Caco-2 (cell line): ENCODE measurements at regions not wholly inside any gene's neighbourhood (a gene's known extent, or its start where the extent isn't known, plus 50 kb on each side); places are given as distances from the start of the nearest gene placed in this dataset.

ENCODE experiments used
- BruUV-seq: library from RNA; stranded (reverse); fragments of 400-500 nt; replicated peaks from 2 replicates; lab custom pipeline; 2021; lab: Mats Ljungman, UMichigan
- CTCF ChIA-PET: fragments of 300-600 bp; sonication (Branson Sonifier 250); formaldehyde crosslinking; loops from one replicate; lab custom pipeline; 2022; ENCODE audit warnings: antibody characterized with exemption; lab: Charles Lee
- POLR2A ChIA-PET: fragments of 300-600 bp; sonication (Branson Sonifier 250); formaldehyde crosslinking; loops from one replicate; lab custom pipeline; 2022; ENCODE audit warnings: antibody characterized with exemption; lab: Charles Lee
- DNase-seq, 2 experiments: peaks; one replicate each; pipeline versions ENCODE4 v3.0.0 to v3.0.0-alpha.2; 2020 to 2022
- H3K27me3 ChIP-seq: replicated peaks from 2 replicates; pipeline ENCODE4 v1.6.0; 2011; ENCODE audit warnings: low read length; ENCODE audit not compliant: control insufficient read depth, insufficient read depth
- H3K36me3 ChIP-seq: 2 replicates; pipeline ENCODE4 v1.5.1; 2011; ENCODE audit warnings: low read length; ENCODE audit not compliant: control insufficient read depth, insufficient read depth
- H3K4me1 ChIP-seq: fragments of 250-450 bp; sonication (Bioruptor Pico); 2 replicates; pipeline ENCODE4 v1.5.1; 2020; ENCODE audit warnings: mild to moderate bottlenecking
- H3K4me3 ChIP-seq: 2 replicates; pipeline ENCODE4 v1.5.1; 2011; ENCODE audit warnings: low read depth, mild to moderate bottlenecking, control low read depth, low read length
- H3K9me3 ChIP-seq: fragments of 250-450 bp; sonication (Bioruptor Pico); 2 replicates; pipeline ENCODE4 v1.5.1; 2020; ENCODE audit warnings: mild to moderate bottlenecking, moderate library complexity
- H3K27ac Mint-ChIP-seq: one replicate; pipeline ENCODE4 v1.8.0; 2022; ENCODE audit warnings: mixed read lengths; ENCODE audit not compliant: unreplicated experiment
- H3K27me3 Mint-ChIP-seq: one replicate; pipeline ENCODE4 v1.8.0; 2022; ENCODE audit warnings: mixed read lengths; ENCODE audit not compliant: insufficient read depth, unreplicated experiment
- H3K36me3 Mint-ChIP-seq: one replicate; pipeline ENCODE4 v1.8.0; 2022; ENCODE audit warnings: mild to moderate bottlenecking, mixed read lengths; ENCODE audit not compliant: insufficient read depth, unreplicated experiment
- H3K4me1 Mint-ChIP-seq: one replicate; pipeline ENCODE4 v1.8.0; 2022; ENCODE audit warnings: low read depth, mixed read lengths; ENCODE audit not compliant: unreplicated experiment
- H3K4me3 Mint-ChIP-seq: one replicate; pipeline ENCODE4 v1.8.0; 2022; ENCODE audit warnings: mild to moderate bottlenecking, moderate library complexity, mixed read lengths; ENCODE audit not compliant: unreplicated experiment
- H3K9me3 Mint-ChIP-seq: one replicate; pipeline ENCODE4 v1.8.0; 2022; ENCODE audit warnings: mixed read lengths; ENCODE audit not compliant: unreplicated experiment
- intact Hi-C: fragments of 100-400 bp; cut with micrococcal nuclease; formaldehyde crosslinking; loops from one replicate; pipeline ENCODE4 v1.10.0; 2022; ENCODE audit not compliant: unreplicated experiment
- TF ChIP-seq, protein P1 (sequence below), 2 experiments: fragments of 200-600 bp in 1 of 2; IDR thresholded peaks; 1 replicate in 1 of 2; 2 replicates in 1 of 2; pipeline versions ENCODE4 v1.5.1 to v1.8.0; 2011 to 2022; ENCODE audit warnings: antibody characterized with exemption in 1 of 2, control low read depth in 1 of 2, inconsistent platforms in 1 of 2, low read depth in 1 of 2, low read length in 1 of 2, mild to moderate bottlenecking in 1 of 2, moderate library complexity in 1 of 2; ENCODE audit not compliant: insufficient read depth in 1 of 2, severe bottlenecking in 1 of 2, unreplicated experiment in 1 of 2

DNA sequence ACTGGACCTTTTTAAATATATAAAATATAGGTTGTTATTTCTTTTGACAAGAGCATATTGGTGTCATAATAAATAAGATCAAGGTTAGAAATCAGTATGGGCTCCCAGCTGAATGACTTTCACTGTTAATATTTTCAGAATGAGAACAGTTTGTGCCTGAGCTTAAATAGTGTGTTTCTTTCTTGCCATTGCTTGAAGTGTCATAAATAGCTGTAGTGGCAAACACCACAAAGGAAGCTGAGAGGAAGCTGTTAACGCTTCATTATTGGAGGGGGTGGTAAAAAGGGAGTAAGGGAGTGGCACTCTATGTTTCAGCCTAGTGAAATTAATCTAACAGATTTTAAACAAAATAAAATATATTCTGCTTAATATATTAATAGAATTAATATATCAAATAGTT, 1089.8 kb upstream of the NCAM2 start:
- H3K4me1 ChIP-seq = no peaks in the 10 kb centered on the region
- TF ChIP-seq, protein P1, sequence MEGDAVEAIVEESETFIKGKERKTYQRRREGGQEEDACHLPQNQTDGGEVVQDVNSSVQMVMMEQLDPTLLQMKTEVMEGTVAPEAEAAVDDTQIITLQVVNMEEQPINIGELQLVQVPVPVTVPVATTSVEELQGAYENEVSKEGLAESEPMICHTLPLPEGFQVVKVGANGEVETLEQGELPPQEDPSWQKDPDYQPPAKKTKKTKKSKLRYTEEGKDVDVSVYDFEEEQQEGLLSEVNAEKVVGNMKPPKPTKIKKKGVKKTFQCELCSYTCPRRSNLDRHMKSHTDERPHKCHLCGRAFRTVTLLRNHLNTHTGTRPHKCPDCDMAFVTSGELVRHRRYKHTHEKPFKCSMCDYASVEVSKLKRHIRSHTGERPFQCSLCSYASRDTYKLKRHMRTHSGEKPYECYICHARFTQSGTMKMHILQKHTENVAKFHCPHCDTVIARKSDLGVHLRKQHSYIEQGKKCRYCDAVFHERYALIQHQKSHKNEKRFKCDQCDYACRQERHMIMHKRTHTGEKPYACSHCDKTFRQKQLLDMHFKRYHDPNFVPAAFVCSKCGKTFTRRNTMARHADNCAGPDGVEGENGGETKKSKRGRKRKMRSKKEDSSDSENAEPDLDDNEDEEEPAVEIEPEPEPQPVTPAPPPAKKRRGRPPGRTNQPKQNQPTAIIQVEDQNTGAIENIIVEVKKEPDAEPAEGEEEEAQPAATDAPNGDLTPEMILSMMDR (IDR thresholded peaks at IDR 0.05; ENCODE audit: insufficient read depth in 1 of 2, low read depth in 1 of 2, low read length in 1 of 2, severe bottlenecking in 1 of 2, unreplicated experiment in 1 of 2) = no peak
- H3K36me3 Mint-ChIP-seq = no peaks in the 10 kb centered on the region
- no peaks in the 10 kb centered on the region for H3K27me3 ChIP-seq
- H3K4me1 Mint-ChIP-seq = no peaks in the 10 kb centered on the region
- ChIA-PET CTCF (no interaction called here), POLR2A (no interaction called here)
- H3K4me3 Mint-ChIP-seq = no peak overlapping the region
- peaks cover 3% of the 10 kb centered on the region for H3K27me3 Mint-ChIP-seq
- H3K27ac Mint-ChIP-seq = no peak overlapping the region
- BruUV-seq = no TSS peak
- H3K9me3 Mint-ChIP-seq = no peaks in the 10 kb centered on the region
- H3K36me3 ChIP-seq = no peaks in the 10 kb centered on the region
- no peak for DNase-seq
- no peaks in the 10 kb centered on the region for H3K9me3 ChIP-seq
- no peak overlapping the region for H3K4me3 ChIP-seq
- intact Hi-C loops = no loop called here

DNA sequence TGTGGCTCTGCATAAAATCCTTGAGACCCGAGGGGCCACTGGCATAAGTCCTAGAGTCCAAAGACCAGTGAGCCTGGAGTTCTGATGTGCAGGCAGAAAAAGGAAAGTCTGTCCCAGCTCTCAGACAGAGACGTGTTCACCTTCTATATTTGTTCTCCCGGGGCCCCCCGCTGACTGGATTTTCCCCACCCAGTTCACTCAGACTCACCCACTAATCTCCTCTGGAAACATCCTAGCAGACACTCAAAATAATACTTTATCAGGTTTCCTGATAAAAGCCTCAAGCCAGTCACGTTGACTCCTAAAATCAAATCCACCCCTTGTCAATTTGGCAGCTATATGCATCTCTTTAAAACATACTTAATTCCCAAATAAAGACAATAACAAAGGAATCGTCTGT, 1084.2 kb upstream of the NCAM2 start:
- H3K9me3 ChIP-seq = no peaks in the 10 kb centered on the region
- TF ChIP-seq, protein P1 (IDR thresholded peaks at IDR 0.05; ENCODE audit: insufficient read depth in 1 of 2, low read depth in 1 of 2, low read length in 1 of 2, severe bottlenecking in 1 of 2, unreplicated experiment in 1 of 2) = no peak
- intact Hi-C loops = no loop called here
- H3K36me3 ChIP-seq = no peaks in the 10 kb centered on the region
- no TSS peak for BruUV-seq
- Mint-ChIP-seq H3K27me3 (no peaks in the 10 kb centered on the region), H3K36me3 (no peaks in the 10 kb centered on the region), H3K4me1 (no peaks in the 10 kb centered on the region), H3K4me3 (no peak overlapping the region), H3K27ac (no peak overlapping the region), H3K9me3 (no peaks in the 10 kb centered on the region)
- ChIA-PET CTCF (interaction anchor here (0.6 kb wide), 1 partner anchor 90 kb away, joined by 4 read pairs; no protein-coding TSS in a partner anchor), POLR2A (no interaction called here)
- no peak for DNase-seq
- no peak overlapping the region for H3K4me3 ChIP-seq
- H3K4me1 ChIP-seq = no peaks in the 10 kb centered on the region
- H3K27me3 ChIP-seq = no peaks in the 10 kb centered on the region

DNA sequence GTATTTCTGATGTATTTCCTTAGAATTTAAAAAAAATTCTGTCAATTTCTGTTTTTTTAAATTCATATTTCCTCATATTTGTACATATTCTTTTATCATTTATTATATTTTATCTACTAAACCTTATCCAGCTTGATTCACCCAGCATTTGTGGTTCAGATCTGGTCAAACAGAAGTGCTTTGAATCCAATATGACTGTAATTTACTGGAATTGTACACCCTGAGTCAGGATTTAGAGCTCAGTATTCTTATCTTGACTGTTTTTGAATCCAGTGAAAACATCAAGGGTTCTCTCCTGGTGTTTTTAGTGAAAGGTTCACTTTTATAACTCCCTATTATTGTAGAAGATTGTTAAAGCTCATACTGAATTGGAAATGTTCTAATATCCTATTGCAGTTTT, 1077.0 kb upstream of the NCAM2 start:
- H3K4me3 Mint-ChIP-seq = no peak overlapping the region
- CTCF ChIA-PET = no interaction called here
- intact Hi-C loops = no loop called here

More for the DNA sequence above, 1077.0 kb upstream of the NCAM2 start:
- TF ChIP-seq, protein P1 (IDR thresholded peaks at IDR 0.05; ENCODE audit: insufficient read depth in 1 of 2, low read depth in 1 of 2, low read length in 1 of 2, severe bottlenecking in 1 of 2, unreplicated experiment in 1 of 2) = no peak
- POLR2A ChIA-PET = no interaction called here
- no peak overlapping the region for H3K4me3 ChIP-seq
- Mint-ChIP-seq H3K36me3 (no peaks in the 10 kb centered on the region), H3K27me3 (no peaks in the 10 kb centered on the region), H3K4me1 (no peaks in the 10 kb centered on the region), H3K27ac (no peak overlapping the region), H3K9me3 (no peaks in the 10 kb centered on the region)
- no TSS peak for BruUV-seq
- H3K4me1 ChIP-seq = no peaks in the 10 kb centered on the region
- no peaks in the 10 kb centered on the region for H3K36me3 ChIP-seq
- DNase-seq = no peak
- H3K27me3 ChIP-seq = no peaks in the 10 kb centered on the region
- H3K9me3 ChIP-seq = no peaks in the 10 kb centered on the region
